AG04449 (cell line): ENCODE measurements at regions not wholly inside any gene's neighbourhood (a gene's known extent, or its start where the extent isn't known, plus 50 kb on each side); places are given as distances from the start of the nearest gene placed in this dataset.

Experiments used
- CTCF ChIA-PET: fragments of 350-600 bp; formaldehyde crosslinking; extraction: SDS; loops from one replicate; lab custom pipeline; 2021; ENCODE audit warnings: antibody characterized with exemption; lab: Yijun Ruan, JAX
- POLR2A ChIA-PET: fragments of 400-600, 350-600 bp; formaldehyde crosslinking; extraction: SDS; loops from one replicate; lab custom pipeline; 2020; ENCODE audit warnings: antibody characterized with exemption, inconsistent platforms; lab: Yijun Ruan, JAX
- DNase-seq: peaks from one replicate; pipeline ENCODE4 v3.0.0-alpha.2; 2010; ENCODE audit warnings: low read depth, low spot score
- H3K4me3 ChIP-seq: 2 replicates; pipeline ENCODE4 v1.5.1; 2011; ENCODE audit warnings: low read depth, mild to moderate bottlenecking, control low read depth, low read length
- TF ChIP-seq, protein P1 (sequence below): IDR thresholded peaks from one replicate; pipeline ENCODE4 v1.5.1; 2011; ENCODE audit warnings: mild to moderate bottlenecking, moderate library complexity, low read length, control low read depth, inconsistent platforms; ENCODE audit not compliant: insufficient read depth; ENCODE audit errors: missing control alignments

GRCh38 chr2:223431479-223431878 is 170.7 kb downstream of the SCG2 start:
- no peak for DNase-seq
- TF ChIP-seq, protein P1, sequence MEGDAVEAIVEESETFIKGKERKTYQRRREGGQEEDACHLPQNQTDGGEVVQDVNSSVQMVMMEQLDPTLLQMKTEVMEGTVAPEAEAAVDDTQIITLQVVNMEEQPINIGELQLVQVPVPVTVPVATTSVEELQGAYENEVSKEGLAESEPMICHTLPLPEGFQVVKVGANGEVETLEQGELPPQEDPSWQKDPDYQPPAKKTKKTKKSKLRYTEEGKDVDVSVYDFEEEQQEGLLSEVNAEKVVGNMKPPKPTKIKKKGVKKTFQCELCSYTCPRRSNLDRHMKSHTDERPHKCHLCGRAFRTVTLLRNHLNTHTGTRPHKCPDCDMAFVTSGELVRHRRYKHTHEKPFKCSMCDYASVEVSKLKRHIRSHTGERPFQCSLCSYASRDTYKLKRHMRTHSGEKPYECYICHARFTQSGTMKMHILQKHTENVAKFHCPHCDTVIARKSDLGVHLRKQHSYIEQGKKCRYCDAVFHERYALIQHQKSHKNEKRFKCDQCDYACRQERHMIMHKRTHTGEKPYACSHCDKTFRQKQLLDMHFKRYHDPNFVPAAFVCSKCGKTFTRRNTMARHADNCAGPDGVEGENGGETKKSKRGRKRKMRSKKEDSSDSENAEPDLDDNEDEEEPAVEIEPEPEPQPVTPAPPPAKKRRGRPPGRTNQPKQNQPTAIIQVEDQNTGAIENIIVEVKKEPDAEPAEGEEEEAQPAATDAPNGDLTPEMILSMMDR = no peak
- ChIA-PET CTCF (interaction anchor here (1.0 kb wide), 1 partner anchor 11 kb away, joined by 3 read pairs; no protein-coding TSS in a partner anchor), POLR2A (no interaction called here)
- H3K4me3 ChIP-seq = no peak overlapping the region

DNA sequence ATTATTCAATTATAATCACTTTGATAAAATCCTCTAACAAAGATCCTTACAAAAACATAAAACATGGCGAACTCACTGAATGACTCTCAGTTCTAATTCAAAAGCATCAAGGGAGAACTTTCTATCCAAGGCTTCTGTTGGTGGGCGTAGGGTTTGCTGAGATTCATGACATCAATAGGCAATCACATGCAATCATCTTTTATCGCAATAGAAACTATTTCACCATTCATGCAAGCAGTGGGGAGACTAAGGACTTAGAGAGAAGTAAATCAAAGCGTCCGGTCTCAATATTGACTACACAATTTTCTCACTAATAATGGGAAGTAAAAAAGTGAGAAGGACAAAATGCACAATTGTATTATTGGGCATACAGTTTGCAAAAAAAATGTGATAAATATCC is 168.7 kb downstream of the SCG2 start:
- TF ChIP-seq, protein P1 = no peak
- ChIA-PET POLR2A (no interaction called here), CTCF (interaction anchor here (0.8 kb wide), 1 partner anchor 26 kb away, joined by 4 read pairs; no protein-coding TSS in a partner anchor)
- DNase-seq = no peak
- no peak overlapping the region for H3K4me3 ChIP-seq

DNA sequence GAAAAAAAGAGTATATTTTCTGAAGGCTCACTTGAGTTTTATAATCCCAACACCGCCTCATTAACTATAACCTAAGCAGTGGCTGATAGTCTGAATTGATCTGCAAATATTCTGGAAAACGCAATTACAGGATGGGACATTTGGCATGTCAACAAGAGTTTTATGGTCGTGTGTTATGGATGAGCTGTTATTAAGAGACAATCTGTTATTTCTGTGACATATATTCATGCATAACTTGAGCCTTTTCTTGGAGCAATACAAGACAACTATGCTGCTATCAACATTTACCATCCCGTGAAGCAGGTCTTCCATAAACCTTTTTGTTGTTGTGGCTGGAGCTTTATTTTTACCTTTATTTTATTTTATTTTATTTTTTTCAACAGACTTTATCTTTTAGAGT is 164.4 kb downstream of the SCG2 start:
- ChIA-PET CTCF (no interaction called here), POLR2A (no interaction called here)
- TF ChIP-seq, protein P1 = no peak
- H3K4me3 ChIP-seq = no peak overlapping the region
- DNase-seq = no peak

GRCh38 chr2:223439184-223439583 is 163.0 kb downstream of the SCG2 start:
- POLR2A ChIA-PET = no interaction called here
- TF ChIP-seq, protein P1 = no peak
- DNase-seq = no peak
- no peak overlapping the region for H3K4me3 ChIP-seq
- CTCF ChIA-PET = no interaction called here

DNA sequence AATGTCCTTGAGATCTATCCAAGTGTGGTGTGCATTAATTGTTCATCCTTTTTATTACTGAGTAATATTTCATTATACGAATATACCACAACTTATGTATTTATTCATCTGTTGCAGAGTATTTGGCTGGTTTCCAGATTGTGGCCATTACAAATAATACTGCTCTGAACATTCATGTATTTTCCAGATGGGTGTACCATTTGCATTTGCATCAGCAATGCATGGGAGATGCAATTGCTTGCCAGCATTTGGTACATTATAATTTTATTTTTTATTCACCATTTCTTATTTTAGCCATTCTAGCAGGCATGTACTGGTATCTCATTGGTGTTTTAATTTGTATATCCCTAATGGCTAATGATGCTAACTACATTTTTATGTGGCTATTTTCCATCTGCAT is 162.4 kb downstream of the SCG2 start:
- H3K4me3 ChIP-seq = no peak overlapping the region
- DNase-seq = no peak
- POLR2A ChIA-PET = no interaction called here
- TF ChIP-seq, protein P1 = no peak
- CTCF ChIA-PET = no interaction called here

GRCh38 chr2:223442847-223443246 is 159.3 kb downstream of the SCG2 start:
- ChIA-PET POLR2A (no interaction called here), CTCF (interaction anchor here (0.9 to 1.7 kb wide), 3 partner anchors 11 to 19 kb away, joined by 3 to 5 read pairs (median 3); no protein-coding TSS in a partner anchor)
- DNase-seq = peak; percentile 29

More at GRCh38 chr2:223442847-223443246, 159.3 kb downstream of the SCG2 start:
- H3K4me3 ChIP-seq = no peak overlapping the region
- TF ChIP-seq, protein P1 = no peak
